Forelimb muscle (tissue), 1 donor: ENCODE measurements at regions not wholly inside any gene's neighbourhood (a gene's known extent, or its start where the extent isn't known, plus 50 kb on each side); places are given as distances from the start of the nearest gene placed in this dataset.

Source experiments
- DNase-seq: peaks from one replicate; pipeline ENCODE4 v3.0.0-alpha.2; 2013; ENCODE audit warnings: low read depth

GRCh38 chr6:55696501-55696900 is 117.5 kb upstream of the HMGCLL1 start:
- DNase-seq, result no peak

DNA sequence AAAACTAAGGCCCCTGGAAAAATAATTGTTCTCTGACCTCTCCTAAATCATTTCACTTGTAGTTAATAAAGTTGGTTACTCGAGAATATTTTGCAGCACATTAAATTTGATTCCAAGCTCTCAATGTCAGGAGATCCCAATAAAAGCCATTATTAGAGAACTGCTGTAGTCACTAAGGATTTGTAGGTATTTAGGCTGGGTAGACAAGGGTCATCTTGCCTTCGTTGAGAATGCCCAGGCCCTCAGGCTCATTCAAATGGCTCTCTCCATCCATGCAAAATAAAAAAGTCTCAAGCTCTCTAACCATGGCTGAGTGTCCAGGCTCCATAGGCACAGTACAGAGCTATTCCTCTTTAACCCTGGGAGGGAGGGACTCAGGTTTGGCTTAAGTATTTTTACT is 117.0 kb upstream of the HMGCLL1 start:
- no peak for DNase-seq

- no peak for DNase-seq
These were observed 115.8 kb upstream of the HMGCLL1 start for GRCh38 chr6:55694759-55695158.

- DNase-seq, result no peak
These were observed 115.2 kb upstream of the HMGCLL1 start for GRCh38 chr6:55694148-55694547.

DNA sequence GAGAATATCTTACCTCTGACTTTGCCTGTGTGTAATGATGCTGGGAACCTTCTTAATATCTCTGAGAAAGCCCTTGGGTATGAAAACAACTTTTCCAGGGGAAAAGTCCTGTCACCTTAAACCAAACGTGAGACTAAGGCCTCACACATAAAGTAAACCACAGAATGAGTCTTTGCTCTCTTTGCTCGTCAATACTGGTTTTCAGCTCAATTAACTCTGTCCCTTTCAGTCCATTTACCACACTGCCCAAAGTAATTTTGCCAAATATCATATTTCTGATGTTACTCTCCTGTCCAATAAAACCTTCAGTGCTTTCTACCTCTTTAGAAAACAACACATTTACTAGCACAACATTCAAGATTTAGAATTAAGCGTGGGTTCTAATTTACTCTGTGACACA is 100.5 kb upstream of the HMGCLL1 start:
- no peak for DNase-seq

- no peak for DNase-seq
These were observed 99.6 kb upstream of the HMGCLL1 start for GRCh38 chr6:55678330-55679224.

DNA sequence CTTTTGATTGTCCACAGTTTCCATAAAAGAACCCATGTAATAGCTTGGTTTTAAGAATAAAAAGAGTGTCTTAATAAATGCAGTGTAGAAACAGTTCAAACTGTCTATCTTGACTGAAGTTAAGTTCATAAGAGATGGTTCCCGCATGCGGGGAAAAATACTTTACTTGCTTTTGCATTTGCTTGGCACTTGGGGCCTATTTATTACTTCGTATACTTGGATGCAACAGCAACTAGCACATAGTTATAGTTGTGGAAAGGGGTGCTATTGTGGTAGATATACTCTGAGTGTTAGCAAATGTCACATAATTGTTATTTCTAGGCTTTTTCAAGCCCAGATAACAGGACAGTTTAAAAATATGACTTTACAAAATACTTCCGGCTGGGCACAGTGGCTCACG is 97.7 kb upstream of the HMGCLL1 start:
- no peak for DNase-seq

GRCh38 chr6:55675941-55676340 is 96.9 kb upstream of the HMGCLL1 start:
- DNase-seq, result no peak

DNA sequence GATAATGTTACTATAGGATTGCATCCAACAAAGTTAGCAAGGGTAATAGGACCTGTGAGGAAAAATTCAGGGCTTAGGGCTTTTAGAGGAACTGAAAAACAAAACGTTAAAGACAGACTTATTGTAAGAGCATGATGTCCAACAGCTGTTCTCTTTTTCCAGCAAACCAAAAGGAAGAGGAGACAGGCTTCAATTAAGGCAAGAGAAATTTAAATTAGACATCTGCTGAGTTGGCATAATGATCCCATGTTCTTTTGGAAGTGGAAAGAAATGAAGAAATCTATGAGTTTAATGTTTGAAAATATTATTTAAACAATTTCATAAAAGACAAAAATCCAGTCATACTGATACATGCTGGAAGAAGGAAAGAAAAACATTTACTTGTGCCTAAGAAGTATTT is 95.7 kb upstream of the HMGCLL1 start:
- DNase-seq, result no peak

- DNase-seq, result no peak
These were observed 91.9 kb upstream of the HMGCLL1 start for GRCh38 chr6:55670850-55671413.

- DNase-seq, result no peak
These were observed 90.0 kb upstream of the HMGCLL1 start for GRCh38 chr6:55669028-55669427.

- no peak for DNase-seq
These were observed 89.6 kb upstream of the HMGCLL1 start for GRCh38 chr6:55668591-55668990.

- no peak for DNase-seq
These were observed 88.3 kb upstream of the HMGCLL1 start for GRCh38 chr6:55667341-55667740.

DNA sequence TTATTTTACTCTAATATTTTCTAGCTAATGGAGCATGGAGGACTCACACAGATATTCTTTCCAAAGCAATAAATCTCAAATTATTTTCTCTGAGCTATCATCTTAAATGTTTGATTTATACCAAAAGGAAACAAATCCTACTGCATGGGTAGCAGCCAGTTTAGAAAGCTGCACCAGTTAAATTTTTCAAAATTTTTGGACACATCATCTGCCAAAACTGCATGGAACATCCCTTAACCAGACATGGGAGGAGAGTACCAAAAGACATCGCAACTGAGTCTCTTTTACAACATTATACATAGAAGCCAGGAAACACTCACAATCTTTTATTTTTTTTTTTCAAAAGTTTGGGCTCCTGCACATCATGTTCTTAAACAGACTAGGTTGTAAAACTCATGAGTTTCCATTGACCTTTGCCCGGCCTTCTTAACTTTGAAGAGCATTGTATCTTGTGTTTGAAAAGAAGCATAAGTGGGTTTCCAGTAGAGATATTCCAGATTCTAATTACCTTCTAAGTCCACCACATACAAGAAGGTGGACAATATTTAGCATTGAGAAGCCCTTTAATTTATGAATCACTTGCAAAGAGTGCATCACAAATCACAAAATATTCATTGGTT is 87.7 kb upstream of the HMGCLL1 start:
- peak; percentile 48 for DNase-seq

GRCh38 chr6:55666037-55666436 is 87.0 kb upstream of the HMGCLL1 start:
- no peak for DNase-seq

DNA sequence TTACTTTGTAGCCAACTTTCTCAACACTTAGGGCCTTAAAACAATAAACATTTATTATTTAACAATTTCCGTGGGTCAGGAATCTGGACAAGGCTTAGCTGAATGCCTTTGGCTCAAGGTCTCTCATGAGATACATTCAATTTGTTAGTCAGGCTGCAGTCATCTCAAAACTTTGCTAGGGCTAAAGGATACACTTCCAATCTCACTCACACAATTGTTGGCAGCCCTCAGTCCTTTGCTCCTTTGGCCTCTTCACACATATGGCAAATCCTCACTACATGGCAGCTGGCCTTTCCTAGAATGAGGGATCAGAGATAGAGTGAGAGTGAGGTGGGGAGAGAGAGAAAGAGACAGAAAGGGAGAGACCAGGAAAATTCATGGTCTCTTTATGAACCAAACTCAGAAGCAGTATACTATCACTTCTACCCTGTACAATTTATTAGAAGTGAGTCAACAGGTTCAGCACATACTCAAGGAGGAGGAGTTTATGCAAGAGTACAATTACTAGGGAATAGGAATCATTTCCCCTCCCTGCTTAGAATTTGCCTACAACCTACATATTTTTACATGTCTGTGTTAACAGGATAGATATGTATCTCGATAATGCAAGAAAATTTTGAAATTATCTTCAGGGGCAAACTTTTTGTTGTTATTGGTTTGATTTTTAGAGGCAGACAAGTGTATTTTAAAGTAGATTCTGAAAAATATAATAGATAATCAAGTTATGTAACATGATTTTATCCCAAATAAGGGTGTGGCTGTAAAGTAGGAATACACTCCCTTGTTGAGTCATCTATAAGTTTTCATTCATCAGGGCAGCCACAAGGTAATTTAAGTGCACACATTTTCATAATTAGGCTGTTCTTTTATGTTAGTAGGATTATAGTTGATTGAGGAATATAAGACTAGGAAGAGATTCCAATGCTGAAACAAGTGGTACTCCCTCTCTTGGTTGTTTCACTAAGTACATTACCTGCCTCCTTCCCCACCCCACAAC is 85.9 kb upstream of the HMGCLL1 start:
- DNase-seq, result no peak

GRCh38 chr6:55663914-55664313 is 84.9 kb upstream of the HMGCLL1 start:
- no peak for DNase-seq

GRCh38 chr6:55659304-55659703 is 80.3 kb upstream of the HMGCLL1 start:
- no peak for DNase-seq

DNA sequence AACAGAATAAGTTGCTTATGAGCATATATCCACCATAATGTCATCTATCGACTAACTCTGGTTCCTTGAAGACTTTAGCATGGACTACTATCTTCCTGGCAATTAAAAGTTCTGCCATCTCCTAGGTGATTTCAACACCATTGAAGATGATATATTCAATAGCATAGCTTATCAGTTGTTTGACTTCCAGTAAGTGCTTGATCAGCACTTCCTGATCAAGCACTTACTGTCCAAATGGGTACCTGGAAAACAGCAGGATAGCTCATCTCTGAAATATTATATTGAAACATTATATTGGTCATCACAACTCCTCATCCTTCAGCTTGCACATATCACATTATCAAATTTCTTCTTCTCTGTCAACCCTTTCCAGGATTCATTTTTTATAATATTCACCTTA is 75.5 kb upstream of the HMGCLL1 start:
- DNase-seq, result no peak

DNA sequence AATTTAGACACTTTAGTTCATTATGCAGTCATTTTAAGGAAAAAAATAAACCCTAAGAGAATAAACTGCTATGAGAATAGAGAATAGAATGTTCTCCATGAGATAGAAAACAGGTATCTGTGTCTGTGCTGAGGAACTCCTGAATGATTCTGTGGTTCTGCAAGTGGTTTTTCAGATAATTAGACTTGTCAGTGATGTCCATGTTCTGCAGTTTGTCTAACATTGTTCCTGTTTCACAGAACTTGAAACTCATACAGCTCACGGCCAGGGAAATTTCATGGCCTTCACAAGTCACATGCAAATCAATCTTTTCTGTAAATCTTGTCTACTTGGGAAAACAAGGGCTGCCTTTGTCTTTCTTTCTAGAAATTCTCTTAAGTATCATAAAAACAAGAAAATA is 73.4 kb upstream of the HMGCLL1 start:
- DNase-seq, result no peak

DNA sequence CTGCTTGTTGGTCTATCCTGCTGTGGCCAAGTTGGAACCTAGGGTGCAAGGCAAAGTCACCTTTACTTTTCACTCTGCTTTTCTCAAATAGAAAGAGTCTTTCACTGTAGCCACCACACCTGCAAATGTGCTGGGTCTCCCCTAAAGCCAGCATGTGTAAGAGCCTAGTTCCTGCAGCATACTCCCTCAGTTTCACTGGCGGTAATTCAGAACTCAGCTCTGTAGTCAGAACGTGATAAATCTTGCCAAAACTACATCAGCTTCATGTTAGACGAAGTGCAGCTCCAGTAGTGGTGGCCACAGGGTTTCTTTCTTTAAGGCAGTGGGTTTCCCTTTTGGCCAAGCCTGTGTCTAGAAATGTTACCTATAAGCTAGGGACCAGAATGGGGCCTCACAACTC is 72.0 kb upstream of the HMGCLL1 start:
- no peak for DNase-seq

DNA sequence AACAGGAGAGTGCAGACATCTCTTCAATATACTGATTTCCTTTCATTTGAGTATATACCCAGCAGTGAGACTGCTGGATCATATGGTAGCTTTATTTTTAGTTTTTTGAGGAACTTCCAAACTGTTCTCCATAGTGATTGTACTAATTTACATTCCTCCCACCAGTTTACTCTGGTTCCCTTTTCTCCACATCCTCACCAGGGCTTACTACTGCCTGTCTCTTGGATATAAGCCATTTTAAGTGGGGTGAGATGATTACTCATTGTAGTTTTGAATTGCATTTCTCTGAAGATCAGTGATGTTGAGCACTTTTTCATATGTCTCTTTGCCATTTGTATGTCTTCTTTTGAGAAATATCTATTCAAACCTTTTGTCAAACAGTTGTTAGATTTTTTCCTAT is 64.9 kb upstream of the HMGCLL1 start:
- DNase-seq, result no peak
